ENCODE measurements at regions not wholly inside any gene's neighbourhood (a gene's known extent, or its start where the extent isn't known, plus 50 kb on each side); places are given as distances from the start of the nearest gene placed in this dataset.

GRCh38 chr2:2890246-2890645 is 487.4 kb downstream of the EIPR1 start:
- no peak for DNase-seq

- no peak for DNase-seq
Measured at GRCh38 chr2:2889646-2890045, 488.0 kb downstream of the EIPR1 start.

DNA sequence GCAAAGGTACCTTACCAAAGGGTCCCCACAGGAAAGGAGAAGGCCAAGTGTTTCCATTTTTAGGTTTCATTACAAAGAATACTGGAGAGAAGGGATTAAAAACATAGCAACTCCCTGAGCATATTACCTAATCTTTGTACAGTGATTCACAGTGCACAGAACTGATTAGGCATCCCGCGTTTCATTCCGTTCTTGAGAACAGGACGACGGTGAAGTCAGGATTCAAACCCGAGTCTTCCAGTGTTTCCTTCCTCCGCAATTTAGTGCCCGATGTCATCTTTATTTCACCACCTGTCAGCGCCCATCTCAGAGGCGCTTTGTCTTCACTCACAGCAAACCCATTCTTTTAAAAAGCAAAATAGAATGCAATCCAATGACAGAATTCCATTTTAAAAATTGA is 488.5 kb downstream of the EIPR1 start:
- no peak for DNase-seq

DNA sequence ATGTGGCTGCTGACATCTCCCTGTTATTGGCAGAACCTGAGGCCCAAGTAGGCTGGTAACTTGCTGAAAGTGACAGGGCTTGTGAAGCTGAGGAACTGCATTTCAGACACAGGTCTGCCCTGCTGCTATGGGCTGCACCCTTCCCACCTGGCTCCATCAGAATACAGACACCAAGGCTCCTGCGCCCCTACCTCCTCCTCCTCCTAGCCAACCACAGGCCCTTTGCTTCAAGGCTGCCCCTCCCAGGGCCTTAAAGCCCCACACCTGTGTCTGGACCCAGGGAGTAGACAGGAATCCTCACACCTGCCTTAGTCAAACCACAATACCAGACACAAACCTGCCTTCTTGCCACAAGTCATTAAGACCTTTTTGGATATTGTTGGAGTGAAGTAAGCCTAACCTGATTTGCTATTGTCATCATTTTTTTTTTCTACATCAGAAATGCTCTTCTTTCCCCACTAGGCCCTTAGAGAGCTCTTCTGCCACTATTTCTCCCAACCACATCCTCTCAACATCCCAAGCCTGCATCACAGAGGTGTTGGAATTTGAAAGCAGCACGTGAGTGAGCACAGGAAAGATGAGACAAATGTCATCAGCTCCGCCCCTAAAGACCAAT is 489.7 kb downstream of the EIPR1 start:
- DNase-seq, result no peak

GRCh38 chr2:2886922-2887321 is 490.7 kb downstream of the EIPR1 start:
- DNase-seq, result no peak

- DNase-seq, result no peak
Measured at GRCh38 chr2:2881499-2881898, 496.1 kb downstream of the EIPR1 start.

DNA sequence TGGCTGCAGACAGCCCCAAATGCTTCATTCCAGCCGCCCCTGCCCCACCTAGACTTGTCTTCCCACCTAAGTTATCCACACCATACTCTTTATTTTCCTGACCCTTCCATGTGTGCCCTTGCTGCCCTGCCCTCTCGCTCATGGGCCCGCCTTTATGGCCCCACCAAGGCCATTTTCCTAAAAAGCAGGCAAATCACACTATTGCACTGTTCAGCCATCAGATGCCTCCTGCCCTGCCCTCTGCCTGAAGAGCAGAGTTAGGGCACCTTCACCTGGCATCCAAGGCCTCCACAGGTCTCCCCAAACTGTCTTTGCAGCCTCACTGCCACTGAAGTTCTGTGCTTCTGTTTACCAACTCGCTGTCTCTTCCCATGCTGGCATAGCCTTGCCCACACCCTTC is 496.7 kb downstream of the EIPR1 start:
- DNase-seq, result no peak

DNA sequence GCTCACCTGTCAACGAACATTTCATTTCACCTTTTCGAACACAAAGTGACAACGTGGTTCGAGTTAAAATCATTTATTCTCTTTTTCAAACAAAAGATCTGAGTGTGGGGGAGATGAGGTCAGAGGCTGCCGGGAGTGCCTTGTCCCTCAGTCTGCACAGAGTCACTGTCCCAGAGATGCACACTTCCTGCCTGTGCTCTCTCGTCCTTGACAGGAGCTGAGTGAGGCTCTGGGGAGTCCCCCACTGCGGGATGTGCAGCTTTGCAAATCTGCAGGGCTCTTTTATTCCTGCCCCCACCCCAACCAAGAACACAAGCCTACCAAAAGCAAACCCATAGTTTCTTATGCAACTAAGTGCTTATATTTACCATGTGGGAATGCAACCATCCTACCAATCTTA is 497.8 kb downstream of the EIPR1 start:
- DNase-seq, result no peak

DNA sequence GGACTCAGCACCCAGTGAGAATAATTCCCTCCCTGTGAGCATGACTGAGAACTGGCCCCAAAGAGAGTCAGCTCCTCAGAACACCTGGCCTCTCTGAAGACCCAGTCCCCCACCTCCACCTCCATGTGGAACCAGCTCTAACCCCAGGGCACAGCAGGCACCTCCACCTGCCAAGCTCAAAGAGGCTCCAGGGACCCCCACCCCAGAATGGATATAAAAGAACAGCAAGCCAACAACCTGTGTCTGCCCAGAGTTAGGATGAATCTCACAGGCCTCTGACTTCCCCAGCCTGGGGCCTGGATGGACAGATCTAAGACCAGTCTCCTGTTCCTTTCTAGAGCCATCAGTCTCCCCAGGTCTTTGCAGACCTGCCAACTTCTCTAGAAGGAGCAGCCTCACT is 498.5 kb downstream of the EIPR1 start:
- DNase-seq, result no peak

- no peak for DNase-seq
Measured at GRCh38 chr2:2877427-2877826, 500.2 kb downstream of the EIPR1 start.

- no peak for DNase-seq
Measured at GRCh38 chr2:2876331-2877221, 501.0 kb downstream of the EIPR1 start.

- no peak for DNase-seq
Measured at GRCh38 chr2:2875831-2876230, 501.8 kb downstream of the EIPR1 start.

GRCh38 chr2:2875296-2875695 is 502.3 kb downstream of the EIPR1 start:
- DNase-seq, result no peak

DNA sequence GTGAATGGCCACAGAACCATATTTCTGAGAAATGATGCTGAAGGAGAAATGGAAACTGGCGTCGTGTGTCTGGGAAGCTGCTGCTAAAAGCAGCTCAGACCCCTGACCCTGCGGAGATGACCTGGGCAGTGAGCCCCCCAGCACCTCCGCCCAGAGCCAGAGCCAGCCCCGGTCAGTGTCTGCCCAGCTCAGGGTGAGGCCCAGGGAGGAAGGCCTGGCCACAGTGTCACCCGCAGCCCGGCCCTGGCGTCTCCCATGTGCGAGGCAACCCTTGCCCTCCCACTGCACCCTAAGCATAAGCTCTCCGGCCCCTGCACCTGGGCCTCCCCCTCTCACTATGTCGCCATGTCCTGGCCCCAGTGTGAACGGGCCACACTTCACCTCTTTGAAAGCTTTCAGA is 502.8 kb downstream of the EIPR1 start:
- DNase-seq, result no peak

GRCh38 chr2:2874341-2874740 is 503.3 kb downstream of the EIPR1 start:
- DNase-seq, result no peak

- DNase-seq, result no peak
Measured at GRCh38 chr2:2873450-2873811, 504.2 kb downstream of the EIPR1 start.

DNA sequence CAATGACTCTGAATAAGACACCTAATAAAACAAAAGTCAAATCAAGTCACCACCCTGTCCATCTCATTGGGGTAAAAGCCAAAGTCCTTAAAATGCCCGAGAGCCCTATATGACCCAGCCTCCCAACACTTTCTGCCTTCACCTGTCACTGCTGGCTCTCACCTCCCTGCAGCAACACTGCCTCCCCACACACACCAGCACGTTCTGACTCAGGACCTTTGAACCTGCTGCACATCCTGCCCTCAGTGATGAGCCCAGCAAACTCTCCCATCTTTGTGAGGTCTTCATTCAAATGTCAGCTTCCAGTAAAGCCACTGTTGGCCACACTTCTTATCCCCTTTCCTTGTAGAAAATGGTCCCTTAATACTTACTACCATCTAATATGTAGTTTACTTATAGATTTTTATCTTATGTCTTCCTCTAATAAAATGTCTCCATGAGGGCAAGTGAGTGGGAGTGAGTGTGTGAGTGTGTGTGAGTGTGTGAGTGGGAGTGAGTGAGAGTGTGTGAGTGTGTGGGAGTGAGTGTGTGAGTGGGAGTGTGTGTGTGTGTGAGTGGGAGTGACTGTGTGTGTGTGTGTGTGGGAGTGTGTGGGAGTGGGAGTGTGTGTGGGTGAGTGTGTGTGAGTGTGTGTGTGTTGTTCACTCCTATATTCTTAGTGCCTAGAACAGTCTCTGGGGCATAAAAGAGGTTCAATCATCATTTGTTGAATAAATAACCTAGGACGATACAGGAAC is 504.7 kb downstream of the EIPR1 start:
- DNase-seq, result no peak

- DNase-seq, result no peak
Measured at GRCh38 chr2:2872309-2872617, 505.4 kb downstream of the EIPR1 start.

GRCh38 chr2:2871480-2872308 is 505.9 kb downstream of the EIPR1 start:
- DNase-seq, result no peak

DNA sequence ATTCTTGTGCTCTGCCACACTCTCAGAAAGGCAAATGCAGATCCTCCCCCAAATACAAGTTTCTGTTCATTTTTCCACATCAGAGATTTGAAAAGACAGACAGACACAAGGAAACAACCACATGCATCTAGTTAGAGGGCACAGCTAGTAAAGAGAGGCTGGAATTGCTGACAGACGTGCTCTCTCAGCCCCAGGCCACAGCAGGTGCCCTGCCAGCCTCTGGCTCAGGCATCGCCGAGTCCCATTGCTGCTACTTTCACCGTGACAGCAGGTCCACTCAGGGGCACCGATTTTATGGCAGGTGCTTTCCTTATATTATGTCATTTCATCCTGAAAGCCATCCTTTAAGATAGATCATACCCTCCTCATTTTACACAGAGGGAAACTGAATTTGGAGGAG is 507.5 kb downstream of the EIPR1 start:
- no peak for DNase-seq

GRCh38 chr2:2869553-2869952 is 508.1 kb downstream of the EIPR1 start:
- DNase-seq, result no peak

DNA sequence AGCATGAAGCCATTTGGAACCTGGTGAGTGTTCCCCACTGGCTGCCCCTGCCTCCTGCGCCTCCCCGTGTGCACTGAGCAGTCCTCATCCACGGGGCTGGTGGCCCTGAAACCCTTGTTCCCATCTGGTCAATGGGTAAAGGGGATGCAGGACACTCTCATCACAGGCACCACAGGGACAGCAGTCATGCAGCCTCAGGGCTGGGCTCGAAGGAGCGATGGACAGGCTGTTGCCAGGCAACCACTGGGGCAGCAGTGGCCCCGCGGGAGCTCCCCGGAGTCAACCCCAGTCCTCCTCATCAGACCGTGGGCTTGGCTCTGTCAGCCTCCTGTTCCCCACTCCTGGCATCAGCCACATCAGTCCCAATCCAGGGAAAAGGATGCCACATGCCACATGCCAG is 509.5 kb downstream of the EIPR1 start:
- no peak for DNase-seq

- no peak for DNase-seq
Measured at GRCh38 chr2:2867397-2867979, 510.1 kb downstream of the EIPR1 start.

Data from CD4-positive, alpha-beta T cell treated with Interferon gamma for 1 hour (primary cell).